PC-9 (cell line): ENCODE measurements at regions not wholly inside any gene's neighbourhood (a gene's known extent, or its start where the extent isn't known, plus 50 kb on each side); places are given as distances from the start of the nearest gene placed in this dataset.
"Not testable (repeated sequence)": the region's sequence is repeated elsewhere in the genome, so short reads cannot be mapped to it uniquely, and the experiment has no call there.

ENCODE experiments used
- BruUV-seq: library from RNA; stranded (reverse); fragments of 400-500 nt; replicated peaks from 2 replicates; lab custom pipeline; 2021; lab: Mats Ljungman, UMichigan
- CTCF ChIA-PET: fragments of 300-600 bp; sonication (Branson Sonifier 250); formaldehyde crosslinking; loops from one replicate; lab custom pipeline; 2022; ENCODE audit warnings: antibody characterized with exemption; lab: Charles Lee
- POLR2A ChIA-PET: fragments of 300-600 bp; sonication (Branson Sonifier 250); formaldehyde crosslinking; loops from one replicate; lab custom pipeline; 2022; ENCODE audit warnings: antibody characterized with exemption; ENCODE audit not compliant: unreplicated experiment; lab: Charles Lee
- DNase-seq, 2 experiments: peaks; one replicate each; pipeline versions ENCODE4 v3.0.0 to v3.0.0-alpha.2; 2015 to 2022; ENCODE audit warnings: mixed read lengths in 1 of 2
- H2AFZ ChIP-seq: fragments of 200-600 bp; sonication (generic); 2 replicates; pipeline ENCODE4 v1.8.1; 2017; ENCODE audit warnings: antibody characterized with exemption
- H3F3A ChIP-seq: fragments of 200-600 bp; sonication (generic); 2 replicates; pipeline ENCODE4 v1.8.1; 2017; ENCODE audit warnings: antibody characterized with exemption, mild to moderate bottlenecking, low read depth; ENCODE audit not compliant: insufficient read depth
- H3K27ac ChIP-seq: fragments of 200-600 bp; sonication (generic); 2 replicates; pipeline ENCODE4 v1.6.1; 2016; ENCODE audit warnings: mixed run types
- H3K27me3 ChIP-seq: fragments of 200-600 bp; sonication (generic); 2 replicates; pipeline ENCODE4 v1.6.1; 2016; ENCODE audit warnings: low read depth, mixed run types; ENCODE audit not compliant: insufficient read depth
- H3K36me3 ChIP-seq: fragments of 200-600 bp; sonication (generic); 2 replicates; pipeline ENCODE4 v1.6.1; 2016; ENCODE audit warnings: low read depth, mixed run types
- H3K4me1 ChIP-seq: fragments of 200-600 bp; sonication (generic); replicated peaks from 2 replicates; pipeline ENCODE4 v1.6.1; 2016; ENCODE audit warnings: mixed run types; ENCODE audit not compliant: insufficient read depth
- H3K4me2 ChIP-seq: fragments of 200-600 bp; sonication (generic); 2 replicates; pipeline ENCODE4 v1.6.1; 2017; ENCODE audit warnings: mixed run types
- H3K4me3 ChIP-seq: fragments of 200-600 bp; sonication (generic); 2 replicates; pipeline ENCODE4 v1.6.1; 2016; ENCODE audit warnings: mixed run types
- H3K79me2 ChIP-seq: fragments of 200-600 bp; sonication (generic); 2 replicates; pipeline ENCODE4 v1.6.1; 2017; ENCODE audit warnings: low read depth, mixed run types
- H3K9me2 ChIP-seq: fragments of 200-600 bp; sonication (generic); 2 replicates; pipeline ENCODE4 v1.8.1; 2017; ENCODE audit warnings: mild to moderate bottlenecking; ENCODE audit not compliant: insufficient read depth
- H3K9me3 ChIP-seq: fragments of 200-600 bp; sonication (generic); 2 replicates; pipeline ENCODE4 v1.8.1; 2016; ENCODE audit warnings: low read depth; ENCODE audit not compliant: insufficient read depth
- H4K20me1 ChIP-seq: fragments of 200-600 bp; sonication (generic); 2 replicates; pipeline ENCODE4 v1.8.1; 2017; ENCODE audit not compliant: insufficient read depth
- EZH2 ChIP-seq: fragments of 200-600 bp; sonication (generic); IDR thresholded peaks from 2 replicates; pipeline ENCODE4 v1.8.0; 2017; ENCODE audit warnings: antibody characterized with exemption, low read depth
- intact Hi-C: fragments of 100-400 bp; cut with micrococcal nuclease; formaldehyde crosslinking; loops from one replicate; pipeline ENCODE4 v1.10.0; 2022; ENCODE audit not compliant: unreplicated experiment
- TF ChIP-seq, protein P1 (sequence below): fragments of 200-600 bp; sonication (generic); conservative IDR thresholded peaks from 2 replicates; pipeline ENCODE4 v1.6.1; 2017; ENCODE audit warnings: mixed run types, antibody characterized with exemption, mild to moderate bottlenecking, moderate library complexity

DNA sequence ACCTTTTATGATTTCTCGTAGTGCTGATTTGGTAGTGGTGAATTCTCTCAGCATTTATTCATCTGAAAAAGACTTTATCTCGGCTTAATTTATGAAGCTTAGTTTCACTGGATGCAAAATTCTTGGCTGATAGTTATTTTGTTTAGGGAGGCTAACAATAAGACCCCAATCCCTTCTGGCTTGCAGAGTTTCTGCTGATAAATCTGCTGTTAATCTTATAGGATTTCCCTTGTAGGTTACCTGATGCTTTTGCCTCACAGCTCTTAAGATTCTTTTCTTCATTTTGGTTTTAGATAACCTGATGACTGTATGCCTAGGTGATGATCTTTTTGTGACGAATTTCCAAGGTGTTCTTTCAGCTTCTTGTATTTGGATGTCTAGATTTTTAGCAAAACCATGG lies 388.7 kb downstream of the UTRN start:
- no peak overlapping the region for H3K27ac ChIP-seq
- no peak overlapping the region for H3K4me3 ChIP-seq
- intact Hi-C loops: no loop called here
- BruUV-seq: no TSS peak
- no peaks in the 10 kb centered on the region for H3K27me3 ChIP-seq
- no peaks in the 10 kb centered on the region for H3K79me2 ChIP-seq
- ChIA-PET POLR2A (no interaction called here), CTCF (no interaction called here)
- TF ChIP-seq, protein P1, sequence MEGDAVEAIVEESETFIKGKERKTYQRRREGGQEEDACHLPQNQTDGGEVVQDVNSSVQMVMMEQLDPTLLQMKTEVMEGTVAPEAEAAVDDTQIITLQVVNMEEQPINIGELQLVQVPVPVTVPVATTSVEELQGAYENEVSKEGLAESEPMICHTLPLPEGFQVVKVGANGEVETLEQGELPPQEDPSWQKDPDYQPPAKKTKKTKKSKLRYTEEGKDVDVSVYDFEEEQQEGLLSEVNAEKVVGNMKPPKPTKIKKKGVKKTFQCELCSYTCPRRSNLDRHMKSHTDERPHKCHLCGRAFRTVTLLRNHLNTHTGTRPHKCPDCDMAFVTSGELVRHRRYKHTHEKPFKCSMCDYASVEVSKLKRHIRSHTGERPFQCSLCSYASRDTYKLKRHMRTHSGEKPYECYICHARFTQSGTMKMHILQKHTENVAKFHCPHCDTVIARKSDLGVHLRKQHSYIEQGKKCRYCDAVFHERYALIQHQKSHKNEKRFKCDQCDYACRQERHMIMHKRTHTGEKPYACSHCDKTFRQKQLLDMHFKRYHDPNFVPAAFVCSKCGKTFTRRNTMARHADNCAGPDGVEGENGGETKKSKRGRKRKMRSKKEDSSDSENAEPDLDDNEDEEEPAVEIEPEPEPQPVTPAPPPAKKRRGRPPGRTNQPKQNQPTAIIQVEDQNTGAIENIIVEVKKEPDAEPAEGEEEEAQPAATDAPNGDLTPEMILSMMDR: no peak
- TF ChIP-seq EZH2: no peak
- H3K9me3 ChIP-seq: peaks cover 12% of the 10 kb centered on the region
- no peaks in the 10 kb centered on the region for H3K4me1 ChIP-seq
- no peak overlapping the region for H2AFZ ChIP-seq
- H3K4me2 ChIP-seq: no peak overlapping the region
- DNase-seq: no peak
- no peaks in the 10 kb centered on the region for H4K20me1 ChIP-seq
- no peaks in the 10 kb centered on the region for H3K9me2 ChIP-seq
- H3F3A ChIP-seq: no peaks in the 10 kb centered on the region
- H3K36me3 ChIP-seq: no peaks in the 10 kb centered on the region

DNA sequence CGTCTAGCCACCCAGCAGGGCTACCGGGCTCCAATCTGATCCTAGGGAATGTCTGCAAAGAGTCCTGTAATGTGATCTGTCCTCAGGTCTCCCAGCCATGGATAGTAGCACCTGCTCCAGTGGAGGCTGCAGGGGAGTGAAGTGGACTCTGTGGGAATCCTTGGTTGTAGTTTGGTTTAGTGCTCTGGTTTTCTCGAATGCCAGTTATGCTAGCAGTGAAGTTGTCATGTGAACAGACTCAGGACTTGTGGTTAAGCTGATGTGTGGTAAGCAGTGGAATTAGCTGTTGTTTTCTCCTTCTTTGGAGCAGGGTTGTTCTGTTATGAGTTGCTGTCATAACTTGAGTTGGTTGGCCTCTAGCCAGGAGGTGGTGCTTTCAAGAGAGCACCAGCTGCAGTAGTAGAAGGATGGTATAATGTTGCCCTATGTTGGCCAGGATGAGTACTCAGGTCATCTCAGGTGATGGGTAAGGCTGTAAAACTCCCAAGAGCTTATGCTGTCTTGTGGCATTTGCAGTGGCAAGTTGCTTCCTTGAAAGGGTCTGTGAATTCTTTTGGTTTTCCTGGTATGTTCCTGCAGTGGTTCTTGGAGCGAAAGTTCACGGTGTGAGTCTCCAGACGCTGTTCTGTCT lies 390.2 kb downstream of the UTRN start:
- no peak overlapping the region for H2AFZ ChIP-seq
- peaks cover 12% of the 10 kb centered on the region for H3K9me3 ChIP-seq
- H3F3A ChIP-seq: no peaks in the 10 kb centered on the region
- BruUV-seq: no TSS peak
- no peak overlapping the region for H3K27ac ChIP-seq
- DNase-seq: no peak
- TF ChIP-seq, protein P1: no peak
- TF ChIP-seq EZH2: no peak
- no peak overlapping the region for H3K4me2 ChIP-seq
- H3K4me3 ChIP-seq: no peak overlapping the region
- POLR2A ChIA-PET: no interaction called here
- no peaks in the 10 kb centered on the region for H3K79me2 ChIP-seq
- no peaks in the 10 kb centered on the region for H3K36me3 ChIP-seq
- no peaks in the 10 kb centered on the region for H4K20me1 ChIP-seq
- CTCF ChIA-PET: no interaction called here
- H3K4me1 ChIP-seq: no peaks in the 10 kb centered on the region
- H3K9me2 ChIP-seq: no peaks in the 10 kb centered on the region
- intact Hi-C loops: no loop called here
- H3K27me3 ChIP-seq: no peaks in the 10 kb centered on the region

DNA sequence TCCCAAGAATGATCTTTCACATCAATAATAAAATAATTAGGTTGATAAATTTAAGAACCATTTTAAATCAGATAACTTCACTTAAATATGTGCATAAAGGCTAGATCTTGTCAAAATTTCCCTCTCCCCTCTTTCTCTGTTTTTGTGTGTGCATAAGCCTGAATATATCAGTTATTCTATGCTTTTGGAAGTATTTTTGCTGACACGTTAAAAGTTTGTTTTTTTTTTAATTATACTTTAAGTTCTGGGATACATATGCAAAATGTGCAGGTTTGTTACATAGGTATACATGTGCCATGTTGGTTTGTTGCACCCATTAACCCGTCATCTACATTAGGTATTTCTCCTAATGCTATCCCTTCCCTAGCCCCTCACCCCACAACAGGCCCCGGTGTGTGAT lies 391.2 kb downstream of the UTRN start:
- H3K27me3 ChIP-seq, H3K4me2 ChIP-seq, CTCF ChIA-PET, H3K36me3 ChIP-seq, H3K4me3 ChIP-seq, H3K9me2 ChIP-seq, BruUV-seq, H4K20me1 ChIP-seq, H3K79me2 ChIP-seq, H2AFZ ChIP-seq, POLR2A ChIA-PET, DNase-seq, H3K27ac ChIP-seq, intact Hi-C loops, H3K4me1 ChIP-seq, H3F3A ChIP-seq: not testable (repeated sequence)
- H3K9me3 ChIP-seq: peaks cover 12% of the 10 kb centered on the region

DNA sequence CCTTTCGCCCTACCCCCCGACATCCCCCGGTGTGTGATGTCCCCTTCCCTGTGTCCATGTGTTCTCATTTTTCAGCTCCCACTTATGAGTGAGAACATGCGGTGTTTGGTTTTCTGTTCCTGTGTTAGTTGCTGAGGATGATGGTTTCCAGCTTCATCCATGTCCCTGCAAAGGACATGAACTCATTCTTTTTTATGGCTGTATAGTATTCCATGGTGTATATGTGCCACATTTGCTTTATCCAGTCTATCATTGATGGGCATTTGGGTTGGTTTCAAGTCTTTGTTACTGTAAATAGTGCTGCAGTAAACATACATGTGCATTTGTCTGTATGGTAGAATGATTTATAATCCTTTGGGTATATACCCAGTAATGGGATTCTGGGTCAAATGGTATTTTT lies 392.1 kb downstream of the UTRN start:
- peaks cover 12% of the 10 kb centered on the region for H3K9me3 ChIP-seq
- H3K9me2 ChIP-seq, DNase-seq, H3K79me2 ChIP-seq, H2AFZ ChIP-seq, POLR2A ChIA-PET, H3K4me2 ChIP-seq, H3K4me3 ChIP-seq, H3K36me3 ChIP-seq, H3K27ac ChIP-seq, CTCF ChIA-PET, H3F3A ChIP-seq, BruUV-seq, H3K4me1 ChIP-seq, H3K27me3 ChIP-seq, intact Hi-C loops, H4K20me1 ChIP-seq: not testable (repeated sequence)
